H9 (cell line): ENCODE measurements at regions not wholly inside any gene's neighbourhood (a gene's known extent, or its start where the extent isn't known, plus 50 kb on each side); places are given as distances from the start of the nearest gene placed in this dataset.

Experiments used
- DNase-seq: peaks from one replicate; pipeline ENCODE4 v3.0.0-alpha.2; 2017
- H2AFZ ChIP-seq: one replicate; pipeline ENCODE4 v1.6.1; 2013; ENCODE audit warnings: mild to moderate bottlenecking, low read length, control low read depth, moderate library complexity
- H2AK5ac ChIP-seq: 2 replicates; pipeline ENCODE4 v1.6.1; 2013; ENCODE audit warnings: low read length, control low read depth, mixed read lengths; ENCODE audit not compliant: insufficient read length
- H2BK120ac ChIP-seq: one replicate; pipeline ENCODE4 v1.6.1; 2013; ENCODE audit warnings: low read depth, mild to moderate bottlenecking, low read length, control low read depth, inconsistent platforms; ENCODE audit not compliant: poor library complexity, severe bottlenecking
- H2BK12ac ChIP-seq: 2 replicates; pipeline ENCODE4 v1.6.1; 2013; ENCODE audit warnings: low read length, control low read depth, mixed read lengths, low read depth; ENCODE audit not compliant: insufficient read length
- H2BK15ac ChIP-seq: 2 replicates; pipeline ENCODE4 v1.6.1; 2013; ENCODE audit warnings: low read depth, low read length, control low read depth
- H2BK20ac ChIP-seq: one replicate; pipeline ENCODE4 v1.6.1; 2013; ENCODE audit warnings: low read depth, mild to moderate bottlenecking, low read length, control low read depth, inconsistent platforms; ENCODE audit not compliant: poor library complexity, severe bottlenecking
- H2BK5ac ChIP-seq: 2 replicates; pipeline ENCODE4 v1.6.1; 2013; ENCODE audit warnings: low read length, control low read depth, mixed read lengths; ENCODE audit not compliant: insufficient read length
- H3K14ac ChIP-seq: 2 replicates; pipeline ENCODE4 v1.6.1; 2013; ENCODE audit warnings: low read length, control low read depth; ENCODE audit not compliant: insufficient read depth
- H3K18ac ChIP-seq: 2 replicates; pipeline ENCODE4 v1.6.1; 2013; ENCODE audit warnings: low read depth, mild to moderate bottlenecking, mixed read lengths, low read length, control low read depth; ENCODE audit not compliant: insufficient read length
- H3K23ac ChIP-seq: 2 replicates; pipeline ENCODE4 v1.6.1; 2013; ENCODE audit warnings: low read length, control low read depth, mixed read lengths, low read depth; ENCODE audit not compliant: insufficient read length
- H3K23me2 ChIP-seq: 2 replicates; pipeline ENCODE4 v1.6.1; 2013; ENCODE audit warnings: low read depth, mild to moderate bottlenecking, mixed read lengths, low read length, control low read depth; ENCODE audit not compliant: insufficient read length, poor library complexity, severe bottlenecking
- H3K27ac ChIP-seq: 2 replicates; pipeline ENCODE4 v1.5.1; 2013; ENCODE audit warnings: low read length, control low read depth, mixed read lengths, low read depth; ENCODE audit not compliant: insufficient read length
- H3K27me3 ChIP-seq: 2 replicates; pipeline ENCODE4 v1.6.1; 2013; ENCODE audit warnings: low read length, control low read depth, inconsistent platforms; ENCODE audit not compliant: insufficient read depth
- H3K4ac ChIP-seq: 2 replicates; pipeline ENCODE4 v1.6.1; 2013; ENCODE audit warnings: low read depth, mild to moderate bottlenecking, control low read depth, inconsistent platforms, low read length, moderate library complexity
- H3K4me1 ChIP-seq: 2 replicates; pipeline ENCODE4 v1.6.1; 2013; ENCODE audit warnings: low read length, control low read depth, inconsistent platforms; ENCODE audit not compliant: insufficient read depth
- H3K4me2 ChIP-seq: 2 replicates; pipeline ENCODE4 v1.6.1; 2013; ENCODE audit warnings: low read length, control low read depth, mixed read lengths; ENCODE audit not compliant: insufficient read length, insufficient read depth
- H3K56ac ChIP-seq: 2 replicates; pipeline ENCODE4 v1.6.1; 2013; ENCODE audit warnings: low read depth, mild to moderate bottlenecking, mixed read lengths, low read length, control low read depth; ENCODE audit not compliant: insufficient read length
- H3K79me1 ChIP-seq: 2 replicates; pipeline ENCODE4 v1.6.1; 2013; ENCODE audit warnings: low read depth, mild to moderate bottlenecking, moderate library complexity, low read length, control low read depth, inconsistent platforms; ENCODE audit not compliant: insufficient read depth, poor library complexity, severe bottlenecking
- H3K79me2 ChIP-seq: 2 replicates; pipeline ENCODE4 v1.6.1; 2013; ENCODE audit warnings: low read length, control low read depth, inconsistent platforms; ENCODE audit not compliant: insufficient read depth
- H3K9ac ChIP-seq: 2 replicates; pipeline ENCODE4 v1.6.1; 2013; ENCODE audit warnings: low read length, control low read depth, mixed read lengths; ENCODE audit not compliant: insufficient read length; ENCODE audit errors: extremely low read depth
- H3K9me3 ChIP-seq: one replicate; pipeline ENCODE4 v1.6.1; 2013; ENCODE audit warnings: low read depth, low read length, inconsistent platforms; ENCODE audit not compliant: control insufficient read depth
- H3T11ph ChIP-seq: one replicate; pipeline ENCODE4 v1.6.1; 2013; ENCODE audit warnings: mild to moderate bottlenecking, low read length, control low read depth, inconsistent platforms
- H4K20me1 ChIP-seq: one replicate; pipeline ENCODE4 v1.6.1; 2013; ENCODE audit not compliant: control insufficient read depth, insufficient read length, insufficient read depth
- H4K5ac ChIP-seq: 2 replicates; pipeline ENCODE4 v1.6.1; 2013; ENCODE audit warnings: low read depth, mild to moderate bottlenecking, mixed read lengths, low read length, control low read depth; ENCODE audit not compliant: insufficient read length
- H4K8ac ChIP-seq: replicated peaks from 2 replicates; pipeline ENCODE4 v1.6.1; 2013; ENCODE audit warnings: low read length, control low read depth, mixed read lengths, low read depth; ENCODE audit not compliant: insufficient read length
- H4K91ac ChIP-seq: 2 replicates; pipeline ENCODE4 v1.6.1; 2013; ENCODE audit warnings: low read depth, mild to moderate bottlenecking, moderate library complexity, mixed read lengths, low read length, control low read depth; ENCODE audit not compliant: insufficient read length
- H3K27ac Mint-ChIP-seq, 3 experiments: 2 replicates in 2 of 3; 3 replicates in 1 of 3; pipeline ENCODE4 v1.8.0; 2020 to 2021; ENCODE audit warnings: mixed read lengths in 3 of 3, mild to moderate bottlenecking in 1 of 3, moderate library complexity in 1 of 3
- H3K27me3 Mint-ChIP-seq: 2 replicates; pipeline ENCODE4 v1.8.0; 2021; ENCODE audit warnings: low read depth, mild to moderate bottlenecking, moderate library complexity, mixed read lengths
- H3K36me3 Mint-ChIP-seq, 3 experiments: 2 replicates in 2 of 3; 3 replicates in 1 of 3; pipeline ENCODE4 v1.8.0; 2020 to 2021; ENCODE audit warnings: low read depth in 3 of 3, mixed read lengths in 3 of 3; ENCODE audit not compliant: insufficient read depth in 1 of 3
- H3K4me1 Mint-ChIP-seq, 2 experiments: 2 replicates each; pipeline ENCODE4 v1.8.0; 2020; ENCODE audit warnings: mixed read lengths in 2 of 2
- H3K4me3 Mint-ChIP-seq, 2 experiments: 2 replicates in 1 of 2; 3 replicates in 1 of 2; pipeline ENCODE4 v1.8.0; 2020 to 2021; ENCODE audit warnings: mild to moderate bottlenecking in 2 of 2, mixed read lengths in 2 of 2, moderate library complexity in 1 of 2
- H3K9me3 Mint-ChIP-seq, 2 experiments: 2 replicates in 1 of 2; 3 replicates in 1 of 2; pipeline ENCODE4 v1.8.0; 2020; ENCODE audit warnings: mild to moderate bottlenecking in 2 of 2, mixed read lengths in 2 of 2, moderate library complexity in 1 of 2
- CTCF ChIP-seq: fragments of 200-600 bp; sonication (generic); conservative IDR thresholded peaks from 3 replicates; pipeline ENCODE4 v1.8.0; 2021; ENCODE audit warnings: antibody characterized with exemption, mild to moderate bottlenecking
- WGBS: extraction: QIAGEN DNeasy Blood & Tissue Kit; methylation state at CpG from one replicate; pipeline ENCODE4 v1.1.7; 2013; ENCODE audit warnings: missing lambda C conversion rate, low lambda C conversion rate, mixed read lengths; ENCODE audit not compliant: insufficient read length; ENCODE audit errors: extremely low coverage; 5-methylcytosine and 5-hydroxymethylcytosine counted together

- H3K4me1 Mint-ChIP-seq, result peaks cover 3 to 10% of the 10 kb centered on the region in 2 experiments
- no peaks in the 10 kb centered on the region for H3K27me3 Mint-ChIP-seq
- Histone ChIP-seq H2BK20ac (no peak overlapping the region), H4K91ac (no peak overlapping the region), H3T11ph (no peak overlapping the region), H3K9me3 (no peaks in the 10 kb centered on the region), H3K18ac (no peak overlapping the region), H3K27me3 (no peaks in the 10 kb centered on the region), H4K5ac (no peak overlapping the region), H2AK5ac (no peak overlapping the region), H2AFZ (no peak overlapping the region), H3K23ac (no peak overlapping the region), H2BK12ac (no peak overlapping the region), H3K14ac (no peak overlapping the region), H3K4me1 (0 out of 2 replicates have a peak, but pooled peaks cover 2% of the 10 kb centered on the region), H4K8ac (no peak overlapping the region), H3K79me1 (no peaks in the 10 kb centered on the region), H4K20me1 (no peaks in the 10 kb centered on the region), H3K4ac (no peak overlapping the region), H3K56ac (no peak overlapping the region), H2BK15ac (no peak overlapping the region), H2BK5ac (no peak overlapping the region), H3K27ac (no peak overlapping the region), H3K9ac (no peak overlapping the region), H2BK120ac (no peak overlapping the region), H3K79me2 (no peaks in the 10 kb centered on the region), H3K4me2 (no peak overlapping the region), H3K23me2 (no peaks in the 10 kb centered on the region)
- no peaks in the 10 kb centered on the region for H3K9me3 Mint-ChIP-seq
- no peak overlapping the region for H3K4me3 Mint-ChIP-seq
- no peak for TF ChIP-seq CTCF
- no peaks in the 10 kb centered on the region; a peak in 1 of 7 replicates for H3K36me3 Mint-ChIP-seq
- DNase-seq, result no peak
- no CpG with 5 or more reads among the region's 2 CpGs for WGBS
- H3K27ac Mint-ChIP-seq, result peak overlapping the region in 1 of 3 experiments; percentile 14; a peak in 1 of 7 replicates
Measured at GRCh38 chr3:56957522-56957921, 102.9 kb upstream of the SPATA12 start.
